Brain pericyte (primary cell): ENCODE measurements at regions not wholly inside any gene's neighbourhood (a gene's known extent, or its start where the extent isn't known, plus 50 kb on each side); places are given as distances from the start of the nearest gene placed in this dataset.
"Not testable (repeated sequence)": the region's sequence is repeated elsewhere in the genome, so short reads cannot be mapped to it uniquely, and the experiment has no call there.

ENCODE experiments used
- DNase-seq: peaks from one replicate; pipeline ENCODE4 v3.0.0-alpha.2; 2012; ENCODE audit warnings: low read depth, low spot score

DNA sequence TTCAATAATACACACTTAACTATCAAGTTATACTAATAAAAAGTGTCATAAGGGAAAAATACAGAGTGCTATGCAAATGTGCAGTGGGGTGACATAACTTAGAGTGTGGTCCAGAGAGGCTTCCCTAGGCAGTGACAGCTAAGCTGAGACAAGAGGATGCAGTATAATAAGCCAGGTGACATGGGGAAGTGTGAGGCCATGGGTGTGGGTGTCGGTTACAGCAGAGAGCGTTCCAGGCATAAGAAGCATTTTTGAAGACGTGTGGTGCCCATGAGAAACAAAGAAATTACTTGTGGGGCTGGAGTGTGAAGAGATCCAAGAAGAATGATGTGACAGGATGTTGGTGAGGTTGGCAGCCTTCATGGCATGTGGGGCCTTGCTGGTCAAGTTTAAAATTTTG lies 78.1 kb upstream of the PICALM start:
- DNase-seq = no peak

DNA sequence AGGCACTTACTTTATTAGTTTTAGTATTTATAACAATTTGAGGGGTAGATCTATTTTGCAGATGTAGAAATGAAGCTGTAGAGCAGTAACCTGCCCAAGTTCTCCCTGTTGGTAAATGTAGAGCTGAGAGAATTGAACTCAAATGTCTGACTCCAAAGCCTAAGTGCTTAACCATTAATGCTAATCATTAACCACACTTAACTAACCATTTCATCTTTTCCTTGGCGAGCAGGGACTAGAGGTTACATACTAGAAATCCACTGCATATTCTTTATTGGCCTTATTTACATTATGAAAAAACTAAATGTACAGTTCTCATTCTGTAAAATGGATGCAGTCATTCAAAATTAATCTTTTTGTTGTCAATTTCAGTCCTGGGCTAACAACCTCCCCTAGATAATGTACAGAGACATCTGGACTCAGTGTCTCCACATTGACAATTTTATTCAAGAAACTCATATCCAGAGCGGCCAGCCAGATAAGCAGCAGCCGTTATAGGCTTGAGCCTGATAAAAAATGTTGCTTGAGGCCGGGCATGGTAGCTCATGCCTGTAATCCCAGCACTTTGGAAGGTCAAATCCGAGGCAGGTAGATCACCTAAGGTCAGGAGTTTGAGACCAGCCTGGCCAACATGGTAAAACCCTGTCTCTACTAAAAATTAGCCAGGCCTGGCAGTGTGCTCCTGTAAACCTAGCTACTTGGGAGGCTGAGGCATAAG lies 76.7 kb upstream of the PICALM start:
- DNase-seq = no peak

DNA sequence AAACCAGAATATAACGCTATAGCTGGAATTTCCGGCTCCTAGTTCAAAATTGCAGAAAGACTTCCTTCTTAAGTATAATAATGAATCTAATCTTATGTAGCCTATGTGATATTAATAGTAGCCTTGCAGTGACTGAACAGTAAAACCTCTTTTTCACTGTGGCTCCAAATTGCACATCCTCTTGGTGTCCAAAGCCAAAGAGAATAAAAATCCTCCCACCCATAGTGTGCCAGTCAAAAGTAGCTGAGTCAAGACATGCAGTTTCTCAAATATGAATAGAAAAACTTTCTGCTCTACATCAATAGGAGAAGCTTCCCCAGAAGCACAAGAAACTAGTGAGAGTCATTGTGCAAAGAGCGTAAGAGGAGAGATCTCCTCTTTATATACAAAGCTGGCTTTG lies 76.0 kb upstream of the PICALM start:
- no peak for DNase-seq

DNA sequence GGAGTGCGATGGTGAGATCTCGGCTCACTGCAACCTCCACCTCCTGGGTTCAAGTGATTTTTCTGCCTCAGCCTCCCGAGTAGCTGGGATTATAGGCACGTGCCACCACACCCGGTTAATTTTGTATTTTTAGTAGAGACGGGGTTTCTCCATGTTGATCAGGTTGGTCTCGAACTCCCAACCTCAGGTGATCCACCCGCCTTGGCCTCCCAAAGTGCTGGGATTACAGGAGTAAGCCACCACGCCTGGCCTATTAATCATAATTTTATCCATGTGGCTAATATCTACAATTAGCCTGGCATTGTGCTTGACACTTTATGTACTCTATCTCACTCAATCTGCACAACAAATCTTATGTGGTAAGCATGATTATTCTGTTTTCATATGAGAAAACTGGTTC lies 75.2 kb upstream of the PICALM start:
- DNase-seq = not testable (repeated sequence)

DNA sequence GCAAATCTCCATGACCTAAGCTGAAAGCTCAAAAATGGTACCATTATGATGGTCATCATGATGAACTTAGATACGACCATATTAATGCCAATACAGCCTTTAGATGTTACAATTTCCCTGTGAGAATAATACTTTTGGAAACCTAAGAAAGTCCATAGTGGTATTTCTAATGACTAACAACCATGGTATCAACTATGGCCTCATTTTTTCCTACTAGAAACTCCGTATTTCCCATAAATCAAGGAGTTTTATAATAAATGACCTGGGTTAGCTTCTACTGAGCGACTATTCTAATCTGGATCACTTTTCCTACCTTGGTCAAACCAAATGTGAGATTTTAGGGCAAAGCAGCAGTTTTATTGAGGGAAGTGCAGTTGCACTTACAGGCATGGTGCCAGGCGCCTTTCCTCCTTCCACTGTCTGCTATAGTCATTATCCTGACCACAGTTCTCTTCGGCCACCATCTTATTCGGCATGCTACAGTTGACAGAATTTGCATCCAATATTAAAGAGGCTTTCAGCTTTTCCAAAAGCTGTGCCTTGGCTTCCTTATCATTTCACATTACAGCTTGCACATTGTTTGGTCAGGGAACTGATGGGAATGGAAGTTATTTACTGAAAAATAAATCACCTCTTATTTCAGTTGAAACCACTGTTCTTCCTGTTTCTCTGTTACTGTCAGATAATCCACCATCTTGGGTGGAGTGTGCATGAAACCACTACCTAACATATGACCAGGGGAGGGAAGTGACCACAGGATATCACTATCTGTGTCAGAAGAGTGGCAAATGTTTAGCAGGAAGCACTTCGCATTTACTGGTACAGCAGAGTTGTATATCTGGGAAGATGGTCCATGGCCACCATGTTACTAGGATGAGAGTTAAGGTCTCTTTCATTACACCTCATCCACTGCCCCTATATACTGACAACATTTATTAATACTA lies 74.5 kb upstream of the PICALM start:
- DNase-seq = no peak

DNA sequence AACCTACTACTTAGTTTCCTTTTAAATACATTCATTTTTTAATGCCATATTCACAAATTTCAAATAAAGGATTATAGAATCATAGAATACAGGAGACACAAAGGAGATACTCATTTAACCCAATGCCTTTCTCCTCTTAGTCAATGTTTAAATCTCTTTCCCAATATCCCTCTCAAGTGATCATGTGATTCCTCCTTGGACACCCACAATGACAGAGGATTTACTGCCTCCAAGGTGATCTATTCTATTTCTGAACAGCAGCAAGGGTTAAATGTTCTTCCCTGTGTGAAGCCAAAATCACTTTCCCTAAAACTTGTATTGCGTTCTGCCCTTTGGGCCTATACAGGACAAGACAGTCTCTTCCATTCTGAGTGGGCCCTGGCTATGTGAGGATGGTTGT lies 73.3 kb upstream of the PICALM start:
- DNase-seq = no peak

DNA sequence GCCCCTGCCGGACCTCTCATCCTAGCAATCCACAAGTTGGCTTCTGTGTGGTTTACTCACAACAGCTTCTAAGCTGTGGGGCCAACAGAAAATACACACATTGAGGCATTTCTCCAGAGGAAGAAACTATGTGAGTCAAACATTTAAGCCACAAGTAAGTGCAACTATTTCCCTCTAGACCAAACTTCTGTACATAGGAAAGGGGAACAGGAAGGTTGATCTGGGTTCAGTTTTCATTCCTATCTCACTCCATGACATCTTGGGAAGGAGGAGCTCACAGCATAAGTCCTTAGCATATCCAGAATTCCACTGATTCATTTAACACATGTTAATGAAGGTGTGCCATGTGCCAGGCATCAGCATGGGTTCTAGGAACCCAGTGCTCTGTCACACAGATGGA lies 72.8 kb upstream of the PICALM start:
- DNase-seq = no peak

DNA sequence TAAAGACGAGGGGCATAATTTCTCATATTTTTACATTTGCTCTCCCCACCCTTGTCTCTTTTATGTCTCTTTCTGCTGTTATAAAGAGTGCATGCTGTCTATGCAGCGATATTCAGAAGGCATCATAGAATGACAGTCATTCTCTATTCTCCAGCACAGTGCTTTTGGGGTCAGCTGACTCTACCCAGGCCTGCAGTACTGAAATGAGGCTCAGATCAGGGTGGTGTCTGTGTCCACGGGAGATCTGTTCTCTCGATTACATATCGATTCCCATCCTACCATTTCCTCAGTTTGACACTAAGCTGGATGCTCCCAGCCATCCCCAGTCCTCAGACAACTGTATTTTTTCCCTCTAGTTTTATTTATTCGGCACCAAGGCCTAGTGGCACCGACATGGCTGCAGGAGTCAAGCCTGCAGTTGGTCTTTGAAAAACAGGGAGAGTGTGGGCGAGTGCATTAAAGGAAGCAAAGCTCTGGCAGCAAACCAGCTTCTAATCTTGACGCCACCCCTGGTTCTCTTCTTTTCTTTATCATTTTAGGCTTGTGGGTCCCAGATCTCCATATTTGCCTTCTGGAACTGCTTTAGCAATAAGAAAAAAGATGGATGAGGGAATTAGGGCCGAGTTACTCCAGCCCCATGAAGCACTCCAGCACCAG lies 71.6 kb upstream of the PICALM start:
- no peak for DNase-seq

DNA sequence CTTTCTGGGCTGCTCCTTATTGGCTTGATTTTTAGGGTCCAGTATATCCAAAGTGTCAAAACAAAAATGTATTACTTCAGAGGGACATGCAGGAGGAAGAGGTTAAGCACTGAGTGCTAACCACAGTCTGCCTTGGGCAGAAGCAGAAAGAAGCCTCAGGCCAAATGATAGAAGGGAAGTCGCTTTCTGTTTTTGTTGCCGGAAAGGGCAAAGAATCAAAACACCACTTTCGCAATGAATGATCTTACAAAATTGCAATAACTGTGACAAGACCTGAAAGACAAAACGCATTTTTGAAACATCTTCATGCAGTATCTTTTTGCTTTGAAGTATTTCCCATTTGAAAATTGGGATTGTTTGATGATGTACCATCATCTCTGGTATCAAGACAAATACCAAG lies 70.1 kb upstream of the PICALM start:
- no peak for DNase-seq

DNA sequence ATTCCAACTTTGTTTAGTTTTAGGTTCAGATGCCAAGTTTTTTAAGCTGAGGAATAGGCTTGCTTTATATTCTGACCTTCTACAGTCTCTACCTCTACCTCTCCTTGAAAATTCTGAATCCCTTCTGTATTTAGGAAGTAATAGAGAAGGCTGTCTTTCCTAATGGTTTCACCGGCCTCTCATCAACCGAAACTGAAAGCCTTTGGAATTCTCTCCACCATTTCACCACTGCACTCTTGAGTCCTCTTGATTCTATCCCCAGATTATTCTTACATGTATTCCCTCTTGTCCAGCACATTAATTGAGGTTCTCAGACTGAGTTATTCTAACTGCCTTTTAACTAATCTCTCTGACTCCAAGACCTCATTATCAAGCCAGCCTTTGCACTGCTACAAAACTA lies 67.7 kb upstream of the PICALM start:
- no peak for DNase-seq

DNA sequence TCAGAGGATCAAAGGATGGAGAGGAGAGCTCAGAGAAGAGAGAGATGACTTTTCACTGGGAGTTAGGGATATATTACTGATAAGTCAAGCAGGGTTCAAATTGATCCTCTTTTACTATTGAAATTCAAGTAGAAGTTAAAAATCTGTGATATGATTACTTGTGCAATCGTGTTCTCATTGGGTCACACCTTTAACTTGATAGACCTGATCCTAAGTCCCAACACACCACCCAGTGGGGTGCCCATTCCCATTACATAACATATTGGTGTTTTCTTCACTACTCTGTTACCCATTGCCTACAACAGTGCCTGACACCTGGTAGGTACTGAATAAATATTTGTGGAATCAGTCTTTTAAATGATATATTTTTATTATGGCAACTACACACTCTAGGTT lies 66.4 kb upstream of the PICALM start:
- no peak for DNase-seq

DNA sequence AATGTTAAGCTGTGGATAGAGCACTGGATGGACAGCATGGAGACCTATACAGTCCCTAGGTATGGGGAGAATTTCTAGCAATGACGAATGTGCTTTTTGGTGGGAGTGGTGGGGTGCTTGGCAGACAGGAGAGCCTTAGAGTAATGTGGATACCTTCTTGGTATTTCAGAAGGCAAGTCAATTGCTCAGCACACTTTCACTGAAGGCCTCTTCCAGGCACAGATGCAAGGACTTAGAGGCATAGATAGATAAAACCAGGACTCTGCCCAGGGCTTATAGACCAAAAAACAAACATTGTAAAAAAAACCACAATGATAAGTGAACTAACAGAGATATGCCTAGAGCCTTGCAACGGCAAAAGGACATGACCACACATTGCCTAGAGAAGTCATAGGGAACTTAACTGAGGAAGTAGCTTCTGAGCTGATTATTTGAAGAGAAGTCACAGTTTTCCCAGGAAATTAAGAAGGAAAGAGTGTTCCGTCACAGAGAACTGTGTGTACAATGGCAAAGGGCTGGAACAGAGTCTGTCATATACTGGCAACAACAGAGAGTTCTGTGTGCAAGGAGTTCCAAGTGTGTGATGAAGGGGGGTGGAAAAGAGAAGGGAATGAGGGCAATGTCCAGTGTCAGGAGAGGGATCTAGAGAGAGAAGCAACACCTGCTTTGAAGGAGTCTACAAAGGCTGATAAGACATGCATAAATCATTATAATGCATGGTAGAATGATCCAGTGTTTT lies 65.9 kb upstream of the PICALM start:
- DNase-seq = no peak

DNA sequence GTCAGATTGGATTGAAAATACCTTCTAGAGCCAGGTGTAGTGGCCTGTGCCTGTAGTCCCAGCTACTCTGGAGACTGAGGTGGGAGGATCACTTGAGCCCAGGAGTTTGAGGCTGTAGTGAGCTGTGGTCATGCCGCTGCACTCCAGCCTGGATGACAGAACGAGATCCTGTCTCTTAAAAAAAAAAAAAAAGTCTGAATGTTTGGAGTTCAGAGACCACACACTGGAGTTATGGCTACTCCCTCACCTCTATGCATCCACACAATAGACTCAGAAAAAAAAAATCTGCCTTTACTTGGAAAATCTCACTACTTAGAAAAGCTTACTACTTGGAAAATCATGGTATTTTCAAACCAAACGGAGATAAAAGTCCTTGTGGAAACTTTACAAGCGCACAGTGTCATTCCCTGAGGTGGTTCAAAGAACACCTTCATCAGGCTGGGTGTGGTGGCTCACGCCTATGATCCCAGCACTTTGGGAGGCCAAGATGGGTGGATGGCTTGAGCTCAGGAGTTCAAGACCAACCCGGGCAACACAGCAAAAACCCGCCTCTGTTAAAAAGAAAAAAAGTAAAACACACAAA lies 63.9 kb upstream of the PICALM start:
- DNase-seq = no peak

DNA sequence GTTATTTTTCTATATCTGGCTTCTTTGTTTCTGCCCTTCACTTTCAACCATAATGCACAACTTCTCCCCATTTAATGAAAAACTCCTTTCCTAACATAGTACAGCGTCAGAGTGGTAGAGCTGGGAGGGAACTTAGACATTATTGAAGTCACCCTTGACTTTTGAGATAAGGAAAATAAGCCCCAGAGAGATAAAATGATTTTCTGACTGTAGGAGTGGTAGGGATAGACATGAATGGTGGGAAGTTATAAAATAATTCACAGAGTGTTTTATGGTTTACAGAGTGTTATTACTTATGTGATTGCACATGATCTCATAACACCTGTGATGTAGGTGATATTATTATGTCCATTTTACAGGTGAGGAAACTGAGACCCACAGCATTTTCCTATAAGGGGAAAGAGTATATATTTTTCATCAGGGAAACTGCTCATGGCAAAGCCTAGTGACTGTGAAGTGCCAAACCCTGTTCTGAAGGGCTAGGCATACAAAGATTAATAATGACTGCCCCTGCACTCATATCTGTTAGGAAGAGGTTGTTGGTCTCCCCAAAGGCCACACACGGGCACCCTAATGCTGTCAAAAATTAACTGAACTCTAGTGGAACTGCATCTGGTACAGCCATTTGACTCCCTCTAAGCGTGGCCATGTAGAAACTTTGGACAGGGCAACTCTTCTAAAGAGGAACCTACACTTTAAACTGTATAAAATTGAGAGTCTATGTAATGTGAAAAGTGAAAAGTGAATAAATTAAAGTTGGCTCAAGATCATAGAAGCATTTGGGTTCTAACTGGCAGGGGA lies 61.1 kb upstream of the PICALM start:
- DNase-seq = no peak

DNA sequence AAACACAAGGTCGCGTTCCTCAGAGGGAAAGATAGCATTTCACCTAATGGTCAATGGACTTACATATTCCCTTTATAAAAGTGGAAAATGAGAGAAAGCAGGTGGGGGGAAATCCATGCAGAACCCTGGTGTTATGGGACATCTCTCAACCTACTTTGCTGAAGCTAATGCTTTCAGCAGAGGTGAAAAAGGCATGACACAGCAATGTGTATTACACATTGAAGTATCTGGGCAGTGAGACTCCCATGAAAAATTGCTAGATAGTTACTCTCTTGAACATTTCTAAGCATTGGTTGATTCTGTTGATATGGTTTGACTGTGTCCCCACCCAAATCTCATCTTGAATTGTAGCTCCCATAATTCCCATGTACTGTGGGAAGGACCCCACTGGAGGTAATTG lies 60.0 kb upstream of the PICALM start:
- DNase-seq = no peak

DNA sequence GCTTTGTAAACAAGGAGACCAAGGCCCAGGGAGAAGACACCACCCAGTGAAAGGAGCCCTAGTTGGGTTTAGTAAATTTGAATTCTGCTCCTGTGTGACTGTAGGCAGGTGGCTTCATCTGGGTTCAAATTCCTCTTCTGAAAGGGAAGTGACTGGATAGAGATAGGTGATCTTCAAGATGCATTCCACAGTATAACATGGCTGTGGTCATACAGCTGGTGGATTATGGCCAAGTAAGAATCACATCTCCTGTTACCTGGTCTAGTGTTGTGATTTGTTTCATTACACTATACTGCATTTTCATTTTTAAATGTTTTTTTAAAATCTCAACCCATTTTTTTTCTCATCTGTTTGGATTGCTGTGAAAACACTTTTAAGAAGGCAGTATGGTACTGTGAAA lies 58.0 kb upstream of the PICALM start:
- no peak for DNase-seq

DNA sequence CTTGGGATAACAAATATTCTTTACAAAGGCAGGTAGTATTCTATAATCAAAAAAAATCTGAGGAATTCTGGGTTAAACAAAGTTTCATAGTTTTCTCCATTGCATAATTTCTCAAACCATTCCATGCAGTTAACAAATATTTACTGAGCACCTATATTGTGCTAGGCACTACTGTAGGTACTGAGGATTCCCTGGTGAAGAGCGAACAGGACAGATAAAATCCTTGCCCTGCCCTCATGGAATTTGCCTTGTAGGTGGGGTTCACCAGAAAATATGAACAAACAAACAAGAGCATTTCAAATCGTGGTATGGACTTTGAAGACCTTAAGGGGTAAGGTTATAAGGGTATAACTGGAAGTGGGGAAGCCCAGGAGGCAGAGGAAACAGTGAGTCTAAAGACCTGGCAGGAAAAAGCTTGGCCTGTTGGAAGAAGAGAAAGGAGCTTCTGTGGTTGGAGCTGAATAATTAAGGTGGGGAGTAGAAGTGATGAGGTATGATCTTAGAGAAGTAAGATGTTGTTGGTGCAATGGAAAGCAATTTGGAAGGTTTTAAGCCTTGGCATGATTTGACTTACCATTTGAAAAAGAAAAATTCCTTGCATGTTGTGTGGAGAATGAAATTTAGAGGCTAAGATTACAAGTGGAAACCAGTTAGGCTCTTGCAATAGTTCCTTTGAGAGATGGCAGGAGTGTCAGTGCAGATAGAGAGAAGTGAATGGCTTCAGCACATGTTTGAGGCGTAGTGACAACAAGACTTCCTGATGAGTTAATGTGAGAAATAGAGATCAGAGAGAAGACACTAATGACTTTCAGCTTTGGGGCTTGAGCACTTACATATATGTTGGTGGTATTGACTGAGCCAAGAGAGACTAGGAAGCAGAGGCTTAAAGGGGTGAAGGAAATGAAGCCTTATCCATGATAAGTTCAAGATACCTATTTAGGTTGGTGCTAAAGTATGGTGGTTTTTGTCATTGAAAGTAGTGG lies 55.7 kb upstream of the PICALM start:
- no peak for DNase-seq

DNA sequence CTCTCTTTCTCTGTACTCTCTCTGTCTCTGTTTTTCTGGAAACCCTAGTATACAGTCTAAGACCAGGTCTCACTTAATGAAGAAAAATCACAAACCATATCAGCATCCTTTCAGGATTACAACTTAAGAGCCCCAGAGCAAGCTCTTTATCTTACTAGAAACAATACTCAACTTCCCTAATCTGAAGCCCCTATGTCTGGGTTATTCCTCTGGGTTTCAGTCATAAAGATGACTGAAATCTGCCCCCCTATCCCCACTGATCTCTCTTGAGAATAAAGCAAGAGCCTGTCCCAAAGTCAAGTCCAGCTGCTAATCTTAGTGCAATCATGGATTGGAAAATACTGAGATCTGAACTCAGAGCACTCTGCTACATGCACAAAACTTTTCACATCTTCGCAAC lies 53.9 kb upstream of the PICALM start:
- no peak for DNase-seq

DNA sequence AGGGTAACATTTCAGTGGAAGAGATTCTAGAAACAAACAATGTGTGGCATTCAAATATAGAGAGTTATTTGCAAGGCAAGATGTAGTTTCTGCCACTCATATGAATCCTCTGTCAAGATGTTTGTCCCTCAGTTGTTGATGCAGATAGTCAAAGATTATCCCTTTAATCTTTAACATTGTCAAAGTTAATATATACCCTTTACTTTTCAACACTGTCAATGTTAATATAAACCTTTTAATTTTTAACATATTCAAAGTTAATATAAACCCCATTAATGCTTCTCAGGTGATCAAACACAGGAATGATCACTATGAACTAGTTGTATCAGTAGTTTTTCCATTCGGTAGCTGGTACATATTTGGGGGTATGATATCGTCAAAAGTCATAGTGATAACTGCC lies 51.9 kb upstream of the PICALM start:
- DNase-seq = no peak
